ENCODE measurements at regions not wholly inside any gene's neighbourhood (a gene's known extent, or its start where the extent isn't known, plus 50 kb on each side); places are given as distances from the start of the nearest gene placed in this dataset.

DNA sequence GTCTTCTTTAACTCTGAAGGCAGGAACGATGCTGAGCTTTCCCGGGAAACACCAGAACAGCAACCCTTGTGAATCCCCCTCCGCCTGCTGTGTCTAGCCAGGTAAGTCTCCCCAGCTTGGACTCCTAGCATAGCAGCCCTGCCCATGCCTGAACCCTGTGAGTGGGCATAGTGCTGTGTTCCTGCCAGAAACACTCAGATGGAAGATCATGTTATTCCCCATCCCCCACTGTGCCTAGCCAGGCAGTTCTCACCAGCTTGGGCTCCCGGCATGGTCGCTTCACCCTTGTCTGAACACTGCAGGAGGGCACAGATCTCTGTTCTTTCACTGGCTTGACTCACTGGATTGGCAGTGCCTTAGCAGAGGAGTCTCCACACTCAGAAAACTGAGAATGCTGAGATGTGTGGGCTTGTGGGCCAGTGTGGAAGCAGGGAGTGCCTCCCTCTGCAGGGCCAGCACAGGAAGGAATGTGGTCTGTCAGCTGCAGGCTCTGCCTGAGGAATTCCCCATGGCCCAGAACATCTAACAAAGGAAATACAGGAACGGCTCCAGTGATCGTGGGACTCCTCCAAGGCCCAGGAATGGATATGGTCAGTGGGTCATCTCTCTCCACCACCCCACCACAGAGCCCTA lies 440.1 kb upstream of the ADGRB3 start:
- TF ChIP-seq, protein P1, sequence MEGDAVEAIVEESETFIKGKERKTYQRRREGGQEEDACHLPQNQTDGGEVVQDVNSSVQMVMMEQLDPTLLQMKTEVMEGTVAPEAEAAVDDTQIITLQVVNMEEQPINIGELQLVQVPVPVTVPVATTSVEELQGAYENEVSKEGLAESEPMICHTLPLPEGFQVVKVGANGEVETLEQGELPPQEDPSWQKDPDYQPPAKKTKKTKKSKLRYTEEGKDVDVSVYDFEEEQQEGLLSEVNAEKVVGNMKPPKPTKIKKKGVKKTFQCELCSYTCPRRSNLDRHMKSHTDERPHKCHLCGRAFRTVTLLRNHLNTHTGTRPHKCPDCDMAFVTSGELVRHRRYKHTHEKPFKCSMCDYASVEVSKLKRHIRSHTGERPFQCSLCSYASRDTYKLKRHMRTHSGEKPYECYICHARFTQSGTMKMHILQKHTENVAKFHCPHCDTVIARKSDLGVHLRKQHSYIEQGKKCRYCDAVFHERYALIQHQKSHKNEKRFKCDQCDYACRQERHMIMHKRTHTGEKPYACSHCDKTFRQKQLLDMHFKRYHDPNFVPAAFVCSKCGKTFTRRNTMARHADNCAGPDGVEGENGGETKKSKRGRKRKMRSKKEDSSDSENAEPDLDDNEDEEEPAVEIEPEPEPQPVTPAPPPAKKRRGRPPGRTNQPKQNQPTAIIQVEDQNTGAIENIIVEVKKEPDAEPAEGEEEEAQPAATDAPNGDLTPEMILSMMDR (IDR thresholded peaks at IDR 0.05; ENCODE audit: poor library complexity): no peak
- TF ChIP-seq EZH2 (IDR thresholded peaks at IDR 0.05; ENCODE audit: borderline replicate concordance): no peak
- TF ChIP-seq EZH2phosphoT487 (IDR thresholded peaks at IDR 0.05; ENCODE audit: low read depth, severe bottlenecking, unreplicated experiment): no peak

Data from hepatocyte (in vitro differentiated cells).